ENCODE measurements at regions not wholly inside any gene's neighbourhood (a gene's known extent, or its start where the extent isn't known, plus 50 kb on each side); places are given as distances from the start of the nearest gene placed in this dataset.
"Not testable (repeated sequence)": the region's sequence is repeated elsewhere in the genome, so short reads cannot be mapped to it uniquely, and the experiment has no call there.

- DNase-seq = no peak
These were observed 935.0 kb downstream of the TRIB2 start for GRCh38 chr2:13651684-13652131.

- peak; percentile 23 for DNase-seq
These were observed 936.0 kb downstream of the TRIB2 start for GRCh38 chr2:13652531-13653313.

GRCh38 chr2:13654416-13654815 is 937.7 kb downstream of the TRIB2 start:
- no peak for DNase-seq

DNA sequence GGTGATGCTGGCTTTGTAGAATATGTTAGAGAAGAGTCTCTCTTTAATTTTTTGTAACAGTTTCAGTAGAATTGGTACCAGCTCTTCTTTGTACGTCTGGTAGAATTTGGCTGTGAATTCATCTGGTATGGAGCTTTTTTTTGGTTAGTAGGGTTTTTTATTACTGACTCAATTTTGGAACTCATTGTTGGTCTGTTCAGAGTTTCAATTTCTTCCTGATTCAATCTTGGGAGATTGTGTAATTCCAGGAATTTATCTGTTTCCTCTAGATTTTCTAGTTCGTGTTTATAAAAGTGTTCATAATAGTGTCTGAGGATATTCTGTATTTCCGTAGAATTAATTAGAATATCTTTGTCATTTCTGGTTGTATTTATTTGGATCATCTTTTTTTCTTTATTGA is 943.5 kb downstream of the TRIB2 start:
- no peak for DNase-seq

DNA sequence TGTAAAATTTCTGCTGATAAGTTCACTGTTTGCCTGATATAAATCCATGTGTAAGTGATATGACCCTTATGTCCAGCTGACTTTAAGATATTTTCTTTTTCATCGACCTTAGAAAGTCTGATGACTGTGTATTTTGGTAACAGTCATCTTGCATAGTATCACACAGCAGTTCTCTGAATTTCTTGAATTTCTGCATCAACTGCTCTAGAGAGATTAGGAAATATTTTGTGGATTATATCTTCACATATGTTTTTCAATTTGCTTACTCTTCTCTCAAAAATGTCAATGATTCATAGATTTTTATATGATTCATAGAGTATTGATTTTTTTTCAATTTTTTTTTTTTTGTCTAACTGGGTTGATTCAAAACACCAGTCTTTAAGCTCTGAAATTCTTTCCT is 945.3 kb downstream of the TRIB2 start:
- DNase-seq = no peak

- DNase-seq = no peak
These were observed 950.1 kb downstream of the TRIB2 start for GRCh38 chr2:13666582-13667414.

DNA sequence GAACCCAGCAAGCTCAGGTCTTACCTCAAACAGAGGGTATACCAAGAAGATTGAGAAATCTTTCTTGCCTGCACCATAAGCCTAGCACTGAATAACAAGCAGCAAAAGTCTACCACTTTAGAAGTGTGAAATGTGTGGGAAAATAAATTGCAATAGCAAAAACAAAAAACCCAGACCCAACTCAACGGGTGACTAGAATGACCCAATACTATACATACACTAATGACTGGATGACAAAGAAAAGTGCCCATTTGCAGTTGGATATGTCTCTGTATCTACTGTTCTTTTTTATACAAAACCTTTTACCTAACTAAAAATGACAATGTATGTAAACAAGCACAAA is 950.6 kb downstream of the TRIB2 start:
- no peak for DNase-seq

- no peak for DNase-seq
These were observed 952.9 kb downstream of the TRIB2 start for GRCh38 chr2:13669607-13670006.

DNA sequence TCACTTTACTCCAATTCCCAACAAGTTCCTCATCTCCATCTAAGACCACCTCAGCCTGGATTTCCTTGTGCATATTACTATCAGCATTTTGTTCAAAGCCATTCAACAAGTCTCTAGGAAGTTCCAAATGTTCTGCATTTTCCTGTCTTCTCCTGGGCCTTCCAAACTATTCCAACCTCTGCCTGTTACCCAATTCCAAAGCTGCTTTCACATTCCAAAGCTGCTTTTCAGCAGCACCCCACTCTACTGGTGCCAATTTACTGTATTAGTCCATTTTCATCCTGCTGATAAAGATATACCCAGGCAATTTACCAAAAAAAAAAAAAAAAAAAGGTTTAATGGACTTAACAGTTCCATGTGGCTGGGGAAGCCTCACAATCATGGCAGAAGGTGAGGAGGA is 957.1 kb downstream of the TRIB2 start:
- not testable (repeated sequence) for DNase-seq

GRCh38 chr2:13676269-13676668 is 956.2 kb upstream of the LRATD1 start:
- no peak for DNase-seq

DNA sequence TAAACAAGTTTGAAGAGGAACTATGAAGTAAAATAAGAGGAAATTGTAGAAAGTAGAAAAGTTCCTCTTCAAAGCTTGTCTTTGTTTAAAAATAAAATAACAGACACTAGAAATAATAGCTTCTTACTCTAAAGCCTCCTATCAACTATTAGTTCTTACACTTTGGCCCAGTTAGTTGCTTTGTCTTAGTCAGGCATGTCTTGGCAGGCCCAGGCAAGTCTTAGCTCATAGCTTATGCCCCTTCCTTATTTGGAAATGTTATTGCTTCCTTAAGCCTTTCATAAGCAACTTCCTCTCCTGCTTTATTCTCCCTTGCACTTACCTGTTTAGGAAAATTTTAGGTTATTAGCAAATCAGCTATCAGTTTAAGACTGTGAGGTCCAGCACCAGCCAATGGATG is 950.6 kb upstream of the LRATD1 start:
- DNase-seq = no peak

GRCh38 chr2:13682540-13683272 is 949.8 kb upstream of the LRATD1 start:
- no peak for DNase-seq

DNA sequence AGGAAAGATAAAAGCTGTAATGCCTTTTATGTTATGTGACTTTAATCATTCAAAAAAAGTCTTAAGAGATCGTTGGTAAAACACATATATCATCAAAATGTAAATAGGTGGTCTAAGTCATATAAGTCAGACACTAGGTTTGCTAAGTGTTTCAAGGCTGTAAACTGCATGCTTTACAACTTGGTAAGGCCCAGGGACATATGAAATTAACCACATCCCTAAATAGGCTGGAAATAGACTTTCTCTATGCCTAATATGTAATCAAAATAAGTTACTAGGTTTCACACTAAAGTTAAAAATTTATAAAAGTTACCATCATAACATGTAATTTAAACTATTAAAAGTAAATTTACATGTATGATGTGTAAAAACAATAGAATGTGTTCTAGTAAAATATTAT is 946.3 kb upstream of the LRATD1 start:
- DNase-seq = no peak

DNA sequence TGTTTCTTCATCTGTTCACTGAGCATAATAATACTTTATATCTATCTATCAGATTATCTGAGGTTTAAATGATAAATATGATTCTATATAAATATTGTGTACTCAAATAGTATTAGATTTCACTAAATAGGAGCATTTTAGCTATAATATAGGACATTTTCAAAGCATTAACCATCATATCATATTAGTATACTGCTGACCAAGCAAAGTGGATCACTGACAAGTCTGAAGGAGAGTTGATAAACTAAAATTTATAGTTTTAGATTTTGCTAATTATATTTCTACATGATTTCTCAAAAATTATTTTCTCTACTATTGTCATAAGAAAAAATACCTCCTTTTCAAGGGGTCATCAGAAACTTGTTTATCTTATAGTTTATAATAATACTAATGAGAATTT is 937.8 kb upstream of the LRATD1 start:
- DNase-seq = no peak

- no peak for DNase-seq
These were observed 935.9 kb upstream of the LRATD1 start for GRCh38 chr2:13696601-13697000.

- no peak for DNase-seq
These were observed 933.7 kb upstream of the LRATD1 start for GRCh38 chr2:13698847-13699246.

GRCh38 chr2:13699939-13700338 is 932.6 kb upstream of the LRATD1 start:
- not testable (repeated sequence) for DNase-seq

- DNase-seq = no peak
These were observed 921.4 kb upstream of the LRATD1 start for GRCh38 chr2:13711154-13711553.

- DNase-seq = no peak
These were observed 918.1 kb upstream of the LRATD1 start for GRCh38 chr2:13714466-13714865.

GRCh38 chr2:13725945-13726344 is 906.6 kb upstream of the LRATD1 start:
- no peak for DNase-seq

GRCh38 chr2:13745330-13745729 is 887.2 kb upstream of the LRATD1 start:
- no peak for DNase-seq

DNA sequence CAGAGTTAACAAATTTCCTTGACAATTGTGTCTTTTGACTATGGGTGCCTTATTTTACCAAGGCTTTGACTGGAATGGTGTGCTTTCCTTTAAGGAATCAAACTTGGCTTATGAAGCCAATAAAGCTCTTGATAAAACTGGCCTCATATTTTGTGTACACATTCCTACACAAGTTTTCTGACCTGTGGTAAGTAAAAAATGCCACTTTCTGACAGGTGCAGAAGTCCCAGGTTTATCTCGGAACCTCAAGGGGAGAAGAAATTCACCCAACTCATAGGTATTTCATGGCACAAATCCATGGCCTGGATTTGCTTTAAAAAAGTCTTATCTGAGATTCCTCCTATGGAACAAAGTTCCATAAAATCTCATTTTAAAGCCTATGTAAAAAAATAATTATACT is 880.6 kb upstream of the LRATD1 start:
- DNase-seq = no peak

DNA sequence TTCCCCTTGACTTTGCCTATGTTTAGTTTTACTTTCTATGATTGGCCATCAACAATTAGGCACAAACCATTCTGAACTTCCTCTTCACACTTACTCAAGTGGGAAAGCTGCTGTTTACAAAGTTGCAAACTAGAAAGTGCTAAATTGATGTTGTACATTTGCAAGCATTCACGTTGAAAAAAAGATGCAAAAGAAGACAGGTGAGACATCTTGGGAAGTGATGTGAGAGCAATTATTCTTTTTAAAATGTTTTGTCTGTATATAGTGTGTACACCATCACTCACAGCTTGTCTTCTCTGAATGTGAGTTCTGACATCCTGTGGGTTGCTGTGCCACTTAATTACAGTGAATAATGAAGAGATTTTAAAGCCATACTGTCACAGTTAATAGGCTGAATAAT is 874.1 kb upstream of the LRATD1 start:
- no peak for DNase-seq

- no peak for DNase-seq
These were observed 864.2 kb upstream of the LRATD1 start for GRCh38 chr2:13768274-13768673.
